RWPE1 (cell line): ENCODE measurements at regions not wholly inside any gene's neighbourhood (a gene's known extent, or its start where the extent isn't known, plus 50 kb on each side); places are given as distances from the start of the nearest gene placed in this dataset.

Experiments used
- CTCF ChIA-PET: fragments of 350-600 bp; sonication (Branson Sonifier 250); formaldehyde crosslinking; extraction: SDS; loops from one replicate; lab custom pipeline; 2021; lab: Yijun Ruan, JAX
- POLR2A ChIA-PET: fragments of 400-600 bp; formaldehyde crosslinking; extraction: SDS; loops from one replicate; lab custom pipeline; 2020; ENCODE audit warnings: antibody characterized with exemption; ENCODE audit not compliant: low non-redundant PET; lab: Yijun Ruan, JAX
- DNase-seq: peaks from one replicate; pipeline ENCODE4 v3.0.0; 2012; ENCODE audit warnings: low spot score
- H3K27ac ChIP-seq: fragments of 450-650 bp; 2 replicates; pipeline ENCODE4 v1.5.1; 2017
- TF ChIP-seq, protein P1 (sequence below): fragments of 450-650 bp; conservative IDR thresholded peaks from 2 replicates; pipeline ENCODE4 v1.5.1; 2017; ENCODE audit warnings: low read depth, mild to moderate bottlenecking

DNA sequence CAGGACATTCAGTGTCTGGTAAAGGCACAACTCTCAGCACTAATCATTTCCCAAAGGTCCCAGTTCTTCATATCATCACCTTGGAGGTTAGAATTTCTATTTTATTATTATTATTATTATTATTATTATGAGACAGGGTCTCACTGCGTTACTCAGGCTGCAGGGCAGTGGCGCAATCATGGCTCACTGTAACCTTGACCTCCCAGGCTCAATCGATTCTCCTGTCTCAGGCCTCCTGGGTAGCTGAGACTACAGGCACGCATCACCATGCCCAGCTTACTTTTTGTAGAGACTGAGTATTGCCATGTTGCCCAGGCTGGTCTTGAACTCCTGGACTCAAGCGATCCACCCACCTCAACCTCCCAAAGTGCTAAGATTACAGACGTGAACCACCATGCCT, 91.8 kb upstream of the DOCK1 start:
- ChIA-PET CTCF (no interaction called here), POLR2A (no interaction called here)
- TF ChIP-seq, protein P1, sequence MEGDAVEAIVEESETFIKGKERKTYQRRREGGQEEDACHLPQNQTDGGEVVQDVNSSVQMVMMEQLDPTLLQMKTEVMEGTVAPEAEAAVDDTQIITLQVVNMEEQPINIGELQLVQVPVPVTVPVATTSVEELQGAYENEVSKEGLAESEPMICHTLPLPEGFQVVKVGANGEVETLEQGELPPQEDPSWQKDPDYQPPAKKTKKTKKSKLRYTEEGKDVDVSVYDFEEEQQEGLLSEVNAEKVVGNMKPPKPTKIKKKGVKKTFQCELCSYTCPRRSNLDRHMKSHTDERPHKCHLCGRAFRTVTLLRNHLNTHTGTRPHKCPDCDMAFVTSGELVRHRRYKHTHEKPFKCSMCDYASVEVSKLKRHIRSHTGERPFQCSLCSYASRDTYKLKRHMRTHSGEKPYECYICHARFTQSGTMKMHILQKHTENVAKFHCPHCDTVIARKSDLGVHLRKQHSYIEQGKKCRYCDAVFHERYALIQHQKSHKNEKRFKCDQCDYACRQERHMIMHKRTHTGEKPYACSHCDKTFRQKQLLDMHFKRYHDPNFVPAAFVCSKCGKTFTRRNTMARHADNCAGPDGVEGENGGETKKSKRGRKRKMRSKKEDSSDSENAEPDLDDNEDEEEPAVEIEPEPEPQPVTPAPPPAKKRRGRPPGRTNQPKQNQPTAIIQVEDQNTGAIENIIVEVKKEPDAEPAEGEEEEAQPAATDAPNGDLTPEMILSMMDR = no peak
- no peak overlapping the region for H3K27ac ChIP-seq
- DNase-seq = no peak

DNA sequence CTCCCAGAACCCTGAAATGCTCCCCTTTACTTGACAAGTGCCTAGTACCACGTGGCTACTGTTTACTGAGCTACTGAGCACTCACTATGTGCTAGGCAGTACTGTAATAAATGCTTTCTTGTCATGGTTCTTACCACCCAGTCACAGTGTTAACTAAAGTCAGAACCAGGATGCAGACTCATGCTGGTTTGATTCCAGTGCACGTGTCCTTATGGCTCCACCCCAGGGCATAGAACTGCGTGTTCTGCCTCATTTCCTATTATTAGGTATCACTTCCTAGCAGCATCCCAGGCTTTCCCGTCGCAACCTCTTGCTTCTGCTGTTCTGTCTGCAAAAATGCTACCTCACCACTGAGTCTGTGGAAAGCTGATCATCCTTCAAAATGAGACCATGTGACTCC, 71.7 kb upstream of the DOCK1 start:
- ChIA-PET CTCF (interaction anchor here (1.3 kb wide), 1 partner anchor 69 kb away, joined by 3 read pairs; no protein-coding TSS in a partner anchor), POLR2A (no interaction called here)
- no peak for DNase-seq
- TF ChIP-seq, protein P1 = no peak
- H3K27ac ChIP-seq = no peak overlapping the region

DNA sequence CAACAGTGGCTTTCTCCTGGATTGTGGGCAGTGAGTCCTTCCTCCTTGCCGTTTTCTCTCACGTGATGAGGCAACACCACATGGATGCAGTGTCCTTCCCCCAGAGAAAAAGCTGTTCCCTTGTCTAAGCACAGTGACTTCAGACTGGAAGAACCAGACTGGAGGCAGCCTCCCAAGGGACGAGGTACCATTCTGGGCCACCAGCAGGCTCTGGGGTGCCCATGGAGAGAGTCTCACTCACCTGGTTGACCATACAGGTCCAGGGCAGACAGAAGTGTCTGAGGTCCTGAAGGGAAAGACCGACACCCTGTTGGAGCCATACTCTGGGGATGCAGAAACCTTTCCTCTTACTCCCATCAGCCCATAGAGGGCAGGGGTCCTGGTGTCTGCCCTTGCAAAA, 69.2 kb upstream of the DOCK1 start:
- no peak for DNase-seq
- ChIA-PET POLR2A (no interaction called here), CTCF (interaction anchor here (0.7 kb wide), 1 partner anchor 557 kb away, joined by 3 read pairs; no protein-coding TSS in a partner anchor)
- TF ChIP-seq, protein P1 = no peak
- no peak overlapping the region for H3K27ac ChIP-seq

DNA sequence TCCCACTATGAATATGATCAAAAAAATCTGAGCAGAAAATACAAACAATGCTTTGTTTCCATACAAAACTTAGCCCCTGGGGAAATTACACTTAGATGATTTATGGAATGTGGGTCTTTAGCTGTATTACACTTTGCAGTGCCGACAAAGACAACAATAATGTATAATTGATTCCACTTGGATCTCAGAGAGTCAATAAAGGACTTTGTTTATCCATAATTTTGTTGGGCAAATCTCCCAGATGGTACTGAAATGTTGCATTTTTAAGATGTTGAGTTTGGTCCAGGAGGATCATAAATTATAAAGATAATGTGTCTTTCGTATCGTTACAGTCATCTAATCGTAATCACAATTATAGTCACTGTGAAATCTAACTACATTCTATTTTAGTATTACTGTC, 66.9 kb upstream of the DOCK1 start:
- DNase-seq = no peak
- no peak overlapping the region for H3K27ac ChIP-seq
- ChIA-PET POLR2A (no interaction called here), CTCF (interaction anchor here (0.8 to 1.0 kb wide), 2 partner anchors 8 to 361 kb away, joined by 3 to 5 read pairs; no protein-coding TSS in a partner anchor)
- TF ChIP-seq, protein P1 = no peak

DNA sequence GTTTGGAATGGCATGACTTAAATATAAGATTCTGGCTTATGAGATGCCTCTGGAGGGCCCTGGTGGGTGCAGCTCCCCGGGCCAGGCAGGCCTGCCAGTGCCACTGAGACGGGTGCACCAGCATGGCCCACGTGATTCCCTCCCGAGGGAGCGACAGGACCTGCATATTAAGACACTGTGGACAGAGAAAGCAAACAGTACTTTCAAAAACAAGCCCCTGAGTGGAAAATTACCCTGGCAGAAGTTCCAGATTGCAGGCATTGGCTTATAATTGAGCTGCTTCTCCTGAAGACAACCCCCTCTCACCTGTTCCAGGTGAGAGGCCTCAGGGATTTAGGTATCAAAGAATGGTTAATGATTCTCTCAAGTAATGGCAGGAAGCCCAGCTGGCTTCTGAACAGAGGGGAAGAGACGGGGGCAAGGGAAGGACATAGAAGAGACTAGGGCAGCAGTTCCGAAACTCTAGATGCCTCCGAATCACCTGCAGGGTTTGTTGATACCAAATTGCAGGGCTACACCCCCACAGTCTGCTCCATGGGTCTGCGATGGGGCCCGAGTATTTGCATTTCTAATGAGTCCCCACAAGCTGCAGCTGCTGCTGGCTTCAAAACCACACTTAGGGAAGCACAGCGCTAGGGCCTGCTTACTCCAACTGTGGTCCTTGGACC, 66.0 kb upstream of the DOCK1 start:
- POLR2A ChIA-PET = interaction anchor here (0.6 kb wide), 1 partner anchor 588 kb away, joined by 5 read pairs; no protein-coding TSS in a partner anchor
- no peak overlapping the region for H3K27ac ChIP-seq
- TF ChIP-seq, protein P1 = no peak
- DNase-seq = no peak
- CTCF ChIA-PET = interaction anchor here (0.8 to 1.0 kb wide), 2 partner anchors 9 to 362 kb away, joined by 3 to 5 read pairs; no protein-coding TSS in a partner anchor

DNA sequence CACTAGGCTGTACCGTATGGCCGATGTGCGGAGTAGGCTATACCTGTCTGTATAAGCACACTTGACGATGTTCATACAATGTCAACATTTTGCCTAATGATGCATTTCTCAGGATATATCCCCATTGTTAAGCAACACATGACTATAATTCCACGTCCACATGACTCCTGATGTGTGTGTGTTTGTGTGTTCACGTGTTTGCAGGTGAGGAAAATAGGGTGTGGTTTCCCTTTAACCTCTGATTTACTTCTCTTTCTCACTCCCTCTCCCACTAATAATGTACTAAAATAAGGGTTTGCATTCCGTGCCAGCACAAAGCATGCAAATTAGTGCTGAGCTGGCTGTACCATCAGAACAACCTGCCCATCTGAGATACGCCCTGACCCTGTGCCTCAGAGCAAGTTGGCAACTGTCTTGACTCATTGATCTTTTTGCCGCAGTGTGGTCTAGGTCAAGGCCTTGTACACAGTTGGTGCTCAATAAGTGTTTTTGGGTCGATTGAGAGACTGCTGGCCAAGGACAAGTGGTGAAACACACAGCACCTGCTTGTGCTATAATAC, 64.6 kb upstream of the DOCK1 start:
- POLR2A ChIA-PET = no interaction called here
- TF ChIP-seq, protein P1 = no peak
- no peak for DNase-seq
- CTCF ChIA-PET = no interaction called here
- no peak overlapping the region for H3K27ac ChIP-seq
